Urinary bladder (tissue), 3 donors: ENCODE measurements at regions not wholly inside any gene's neighbourhood (a gene's known extent, or its start where the extent isn't known, plus 50 kb on each side); places are given as distances from the start of the nearest gene placed in this dataset.

Experiments
- DNase-seq: peaks from one replicate; pipeline ENCODE4 v3.0.0-alpha.2; 2015; ENCODE audit errors: extremely low spot score
- H3K27ac ChIP-seq: one replicate; pipeline ENCODE4 v1.5.1; 2013; ENCODE audit warnings: low read depth, mild to moderate bottlenecking, moderate library complexity
- H3K36me3 ChIP-seq: one replicate; pipeline ENCODE4 v1.6.1; 2013; ENCODE audit warnings: mild to moderate bottlenecking, moderate library complexity; ENCODE audit not compliant: insufficient read depth
- H3K4me1 ChIP-seq: one replicate; pipeline ENCODE4 v1.6.1; 2013; ENCODE audit warnings: mild to moderate bottlenecking, moderate library complexity; ENCODE audit not compliant: insufficient read depth
- H3K4me3 ChIP-seq: one replicate; pipeline ENCODE4 v1.5.1; 2013; ENCODE audit warnings: low read depth, low read length
- WGBS: extraction: QIAGEN DNeasy Blood & Tissue Kit; methylation state at CpG from one replicate; pipeline ENCODE4 v1.1.7; 2013; 5-methylcytosine and 5-hydroxymethylcytosine counted together
- donor health status: healthy with polysubstance abuse.
- donor health status: healthy.

DNA sequence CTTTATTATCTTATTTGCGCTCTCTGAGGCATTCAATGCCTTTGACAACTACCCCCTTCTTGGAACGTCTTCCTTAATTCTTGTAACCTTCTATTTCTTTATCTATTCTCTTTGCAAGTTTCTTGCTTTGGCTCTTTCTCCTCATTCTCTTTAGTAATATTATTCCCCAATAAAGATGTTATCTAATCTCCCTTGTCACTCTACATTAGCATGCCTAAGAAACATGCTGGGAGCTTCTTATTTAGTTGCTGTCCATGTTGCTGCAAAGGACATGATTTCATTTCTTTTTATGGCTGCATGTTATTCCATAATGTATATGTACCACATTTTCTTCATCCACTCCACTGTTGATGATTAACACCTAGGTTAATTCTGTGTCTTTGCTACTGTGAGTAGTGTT, 113.7 kb downstream of the RDH14 start:
- no peak for DNase-seq
- H3K4me1 ChIP-seq, result no peaks in the 10 kb centered on the region
- no peak overlapping the region for H3K4me3 ChIP-seq
- WGBS, result 50% methylated on average over 2 of the region's 2 CpGs
- no peaks in the 10 kb centered on the region for H3K36me3 ChIP-seq
- no peak overlapping the region for H3K27ac ChIP-seq

GRCh38 chr2:18445433-18446320, 114.8 kb downstream of the RDH14 start:
- Histone ChIP-seq H3K36me3 (no peaks in the 10 kb centered on the region), H3K4me1 (no peaks in the 10 kb centered on the region), H3K27ac (no peak overlapping the region), H3K4me3 (no peak overlapping the region)
- no peak for DNase-seq
- 30% methylated on average over 7 of the region's 7 CpGs for WGBS

DNA sequence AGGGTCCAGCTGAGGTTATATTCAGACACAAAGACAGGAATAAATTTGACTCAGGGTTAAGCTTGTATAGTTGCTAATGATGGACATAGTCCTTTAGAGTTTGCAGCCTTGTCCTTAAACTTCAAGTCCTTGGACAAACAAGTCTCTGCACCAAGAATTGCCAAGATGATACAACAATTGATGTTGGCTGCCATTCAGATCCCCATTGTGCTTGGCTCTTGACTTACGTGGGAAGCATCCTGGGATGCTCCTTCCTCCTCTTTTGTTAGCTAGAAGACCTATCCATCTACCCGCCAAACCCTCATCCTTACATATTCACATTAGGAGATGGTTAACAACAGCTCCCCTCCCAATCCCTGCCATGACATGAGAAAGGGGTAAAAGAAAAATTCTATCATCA, 115.6 kb downstream of the RDH14 start:
- H3K27ac ChIP-seq, result no peak overlapping the region
- WGBS, result 70% methylated on average over 2 of the region's 2 CpGs
- no peak overlapping the region for H3K4me3 ChIP-seq
- no peak for DNase-seq
- no peaks in the 10 kb centered on the region for H3K4me1 ChIP-seq
- no peaks in the 10 kb centered on the region for H3K36me3 ChIP-seq

- no peak for DNase-seq
- Histone ChIP-seq H3K4me1 (no peaks in the 10 kb centered on the region), H3K36me3 (no peaks in the 10 kb centered on the region), H3K27ac (no peak overlapping the region), H3K4me3 (no peak overlapping the region)
- WGBS, result 37% methylated on average over 3 of the region's 3 CpGs
These were observed 118.9 kb downstream of the RDH14 start for GRCh38 chr2:18441583-18441982.

GRCh38 chr2:18440777-18441176, 119.7 kb downstream of the RDH14 start:
- Histone ChIP-seq H3K4me3 (no peak overlapping the region), H3K27ac (no peak overlapping the region), H3K36me3 (no peaks in the 10 kb centered on the region), H3K4me1 (no peaks in the 10 kb centered on the region)
- WGBS, result 73% methylated on average over 4 of the region's 4 CpGs
- DNase-seq, result no peak

DNA sequence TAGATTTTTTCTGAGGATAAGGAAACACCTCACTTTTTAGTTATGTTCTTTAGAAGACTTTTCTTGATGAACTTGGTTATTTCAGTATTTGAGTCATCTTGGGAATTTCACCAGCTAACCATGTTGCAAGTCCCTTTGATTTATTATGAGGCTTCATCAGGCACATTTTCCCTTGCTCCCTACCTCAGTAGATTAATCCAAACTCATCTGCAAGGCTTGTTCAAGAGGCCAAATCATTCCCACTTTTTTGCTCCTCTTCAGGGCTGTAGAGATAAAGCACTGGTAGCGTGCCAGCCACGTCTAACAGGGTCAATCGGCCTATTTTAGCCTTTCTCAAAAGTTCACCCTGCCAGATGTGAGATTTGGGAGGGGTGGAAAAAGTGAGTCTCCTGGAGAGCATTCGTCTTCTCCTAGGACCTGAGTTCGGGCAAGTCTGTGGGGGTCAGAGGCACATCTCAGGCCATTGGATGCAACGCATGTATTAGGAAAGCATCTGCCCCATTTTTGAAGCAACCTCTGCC, 120.3 kb downstream of the RDH14 start:
- Histone ChIP-seq H3K4me3 (no peak overlapping the region), H3K4me1 (no peaks in the 10 kb centered on the region), H3K36me3 (no peaks in the 10 kb centered on the region), H3K27ac (no peak overlapping the region)
- WGBS, result 68% methylated on average over 6 of the region's 6 CpGs
- no peak for DNase-seq

GRCh38 chr2:18439716-18440115, 120.7 kb downstream of the RDH14 start:
- H3K27ac ChIP-seq, result no peak overlapping the region
- DNase-seq, result no peak
- H3K4me3 ChIP-seq, result no peak overlapping the region
- H3K4me1 ChIP-seq, result no peaks in the 10 kb centered on the region
- no peaks in the 10 kb centered on the region for H3K36me3 ChIP-seq
- WGBS, result 79% methylated on average over 3 of the region's 3 CpGs

GRCh38 chr2:18437909-18438308, 122.5 kb downstream of the RDH14 start:
- no peaks in the 10 kb centered on the region for H3K36me3 ChIP-seq
- DNase-seq, result no peak

DNA sequence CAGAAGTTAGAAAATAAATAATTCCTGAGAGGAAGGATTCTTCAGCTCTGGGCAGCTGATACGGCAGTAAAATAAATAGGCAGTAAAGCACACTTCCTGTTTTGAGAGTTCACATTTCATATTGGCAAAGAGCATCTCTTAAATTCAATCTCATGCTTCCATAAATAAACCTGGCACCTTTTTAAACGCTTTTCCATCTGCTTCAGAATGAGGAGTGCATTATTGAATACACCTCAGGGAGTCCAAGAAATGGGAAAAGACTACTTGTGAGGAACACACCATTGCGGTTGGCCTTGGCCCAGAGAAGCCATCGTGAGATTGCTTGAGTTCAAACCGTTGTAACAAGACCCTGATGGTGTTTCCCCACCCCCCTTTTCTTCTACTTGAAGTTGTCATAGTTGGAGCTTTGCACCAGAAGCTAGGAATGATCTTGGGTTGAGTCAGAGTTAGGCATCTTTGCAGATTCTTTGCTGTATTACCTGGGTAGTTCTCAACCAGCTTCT, 123.9 kb downstream of the RDH14 start:
- no peaks in the 10 kb centered on the region for H3K4me1 ChIP-seq
- no peaks in the 10 kb centered on the region for H3K36me3 ChIP-seq
- DNase-seq, result no peak
- no peak overlapping the region for H3K4me3 ChIP-seq
- H3K27ac ChIP-seq, result no peak overlapping the region
- 25% methylated on average over 5 of the region's 5 CpGs for WGBS

More at GRCh38 chr2:18437909-18438308, 122.5 kb downstream of the RDH14 start:
- 90% methylated on average over 2 of the region's 2 CpGs for WGBS
- no peaks in the 10 kb centered on the region for H3K4me1 ChIP-seq
- H3K27ac ChIP-seq, result no peak overlapping the region
- H3K4me3 ChIP-seq, result no peak overlapping the region

DNA sequence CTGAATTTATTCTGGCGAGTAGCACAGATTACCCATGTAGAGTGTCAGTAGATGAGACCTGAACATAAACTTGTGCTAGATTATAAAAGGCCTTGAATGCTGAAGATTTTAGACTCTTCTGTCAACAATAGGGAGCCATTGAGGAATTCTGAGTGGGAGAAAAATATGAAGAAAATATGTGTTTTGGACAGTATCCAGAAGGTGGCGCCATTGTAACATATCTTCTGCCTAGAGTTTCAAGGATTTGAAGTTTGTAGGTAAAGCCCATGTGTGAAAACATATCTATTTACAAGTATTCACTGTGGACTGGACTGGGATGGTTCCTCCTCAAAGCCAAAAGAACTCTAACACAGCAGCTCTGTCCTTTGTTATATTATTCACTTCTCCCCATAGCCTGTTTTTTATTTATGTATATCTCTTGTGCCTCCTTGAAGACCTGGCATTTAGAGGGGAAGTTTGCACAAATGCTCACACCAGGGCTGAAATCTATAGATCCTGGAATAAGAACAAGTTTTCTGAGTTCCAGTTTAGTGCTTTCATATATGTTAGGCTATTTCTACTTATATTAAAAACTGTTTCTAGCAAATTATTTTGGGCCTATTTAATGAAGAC, 124.9 kb downstream of the RDH14 start:
- 40% methylated on average over 2 of the region's 2 CpGs for WGBS
- DNase-seq, result no peak
- Histone ChIP-seq H3K36me3 (no peaks in the 10 kb centered on the region), H3K4me3 (no peak overlapping the region), H3K27ac (no peak overlapping the region), H3K4me1 (no peaks in the 10 kb centered on the region)

DNA sequence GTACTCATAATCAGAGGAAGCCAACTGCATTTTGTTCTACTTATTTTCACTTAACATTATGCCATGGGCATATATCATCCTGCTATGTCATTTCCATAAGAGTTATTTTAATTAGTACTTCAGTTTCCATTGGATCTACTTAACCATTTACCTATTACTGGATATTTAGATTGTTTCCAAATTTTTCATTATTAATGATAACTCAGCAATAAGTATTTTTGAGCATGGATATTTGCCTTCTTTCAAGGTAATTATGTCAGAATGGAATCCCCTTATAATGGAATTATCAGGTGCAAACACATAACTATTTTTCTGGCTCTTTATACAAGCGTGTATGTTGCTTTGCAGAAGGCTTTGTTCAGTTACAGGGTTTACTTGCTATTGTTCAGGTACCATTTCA, 126.6 kb downstream of the RDH14 start:
- Histone ChIP-seq H3K27ac (no peak overlapping the region), H3K4me3 (no peak overlapping the region), H3K4me1 (no peaks in the 10 kb centered on the region), H3K36me3 (no peaks in the 10 kb centered on the region)
- DNase-seq, result no peak
- 93% methylated on average over 1 of the region's 1 CpG for WGBS

DNA sequence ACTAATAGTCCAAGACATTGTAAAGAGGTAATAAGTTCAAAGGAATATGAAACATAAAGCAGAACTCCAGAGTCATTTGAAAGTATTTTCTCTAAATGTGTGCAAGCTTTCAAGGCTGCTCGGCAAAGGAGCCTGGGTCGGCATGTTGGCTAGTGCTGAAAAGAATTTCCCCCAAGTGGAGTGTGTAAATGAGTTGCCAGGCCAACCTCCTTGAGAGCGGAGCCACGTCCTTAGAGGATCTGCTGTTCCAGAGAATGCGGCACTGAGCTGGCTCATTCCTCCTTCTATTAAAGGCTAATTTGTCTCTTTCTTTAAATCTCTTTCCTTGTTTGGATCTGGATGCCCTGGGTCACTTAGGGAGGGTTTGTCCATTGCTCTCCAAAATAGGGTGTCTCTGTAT, 127.5 kb downstream of the RDH14 start:
- H3K27ac ChIP-seq, result no peak overlapping the region
- H3K36me3 ChIP-seq, result no peaks in the 10 kb centered on the region
- H3K4me3 ChIP-seq, result no peak overlapping the region
- WGBS, result 17% methylated on average over 5 of the region's 5 CpGs
- DNase-seq, result no peak
- no peaks in the 10 kb centered on the region for H3K4me1 ChIP-seq

GRCh38 chr2:18430996-18431748, 129.3 kb downstream of the RDH14 start:
- no peak overlapping the region for H3K27ac ChIP-seq

More at GRCh38 chr2:18430996-18431748, 129.3 kb downstream of the RDH14 start:
- WGBS, result 83% methylated on average over 4 of the region's 4 CpGs
- Histone ChIP-seq H3K36me3 (no peaks in the 10 kb centered on the region), H3K4me3 (no peak overlapping the region), H3K4me1 (no peaks in the 10 kb centered on the region)
- no peak for DNase-seq
